ENCODE measurements at regions not wholly inside any gene's neighbourhood (a gene's known extent, or its start where the extent isn't known, plus 50 kb on each side); places are given as distances from the start of the nearest gene placed in this dataset.

- Histone ChIP-seq H3K4me3 (ENCODE audit: insufficient read depth, low read depth, low read length) (no peak overlapping the region), H3K9me3 (ENCODE audit: control insufficient read depth, low read length) (no peaks in the 10 kb centered on the region), H3K36me3 (ENCODE audit: control insufficient read depth, insufficient read depth, low read length) (no peaks in the 10 kb centered on the region)
Observed at GRCh38 chr11:91970624-91971023, 254.0 kb upstream of the FAT3 start.

GRCh38 chr11:91969486-91969885, 255.1 kb upstream of the FAT3 start:
- no peaks in the 10 kb centered on the region for H3K27me3 ChIP-seq (ENCODE audit: control insufficient read depth, insufficient read depth, low read length, poor library complexity, severe bottlenecking)
- no peaks in the 10 kb centered on the region for H3K4me1 ChIP-seq (ENCODE audit: control insufficient read depth, insufficient read depth, low read length)
- H3K36me3 ChIP-seq (ENCODE audit: control insufficient read depth, insufficient read depth, low read length) = no peaks in the 10 kb centered on the region
- H3K27ac ChIP-seq (ENCODE audit: insufficient read depth, low read depth, low read length, poor library complexity, severe bottlenecking) = no peak overlapping the region
- H3K9me3 ChIP-seq (ENCODE audit: control insufficient read depth, low read length) = no peaks in the 10 kb centered on the region
- no peak overlapping the region for H3K4me3 ChIP-seq (ENCODE audit: insufficient read depth, low read depth, low read length)
- WGBS, 2 experiments = 92 to 93% methylated on average over 2 of the region's 2 CpGs

More at GRCh38 chr11:91970624-91971023, 254.0 kb upstream of the FAT3 start:
- H3K4me1 ChIP-seq (ENCODE audit: control insufficient read depth, insufficient read depth, low read length) = no peaks in the 10 kb centered on the region
- no peaks in the 10 kb centered on the region for H3K27me3 ChIP-seq (ENCODE audit: control insufficient read depth, insufficient read depth, low read length, poor library complexity, severe bottlenecking)
- no peak overlapping the region for H3K27ac ChIP-seq (ENCODE audit: insufficient read depth, low read depth, low read length, poor library complexity, severe bottlenecking)

GRCh38 chr11:91967691-91968045, 256.9 kb upstream of the FAT3 start:
- H3K4me1 ChIP-seq (ENCODE audit: control insufficient read depth, insufficient read depth, low read length) = no peaks in the 10 kb centered on the region

GRCh38 chr11:91967026-91967690, 257.5 kb upstream of the FAT3 start:
- H3K4me3 ChIP-seq (ENCODE audit: insufficient read depth, low read depth, low read length) = no peak overlapping the region
- H3K27ac ChIP-seq (ENCODE audit: insufficient read depth, low read depth, low read length, poor library complexity, severe bottlenecking) = no peak overlapping the region
- H3K27me3 ChIP-seq (ENCODE audit: control insufficient read depth, insufficient read depth, low read length, poor library complexity, severe bottlenecking) = no peaks in the 10 kb centered on the region
- no peaks in the 10 kb centered on the region for H3K36me3 ChIP-seq (ENCODE audit: control insufficient read depth, insufficient read depth, low read length)
- H3K4me1 ChIP-seq (ENCODE audit: control insufficient read depth, insufficient read depth, low read length) = no peaks in the 10 kb centered on the region
- H3K9me3 ChIP-seq (ENCODE audit: control insufficient read depth, low read length) = no peaks in the 10 kb centered on the region

More at GRCh38 chr11:91967691-91968045, 256.9 kb upstream of the FAT3 start:
- 92 to 97% methylated on average over 2 of the region's 2 CpGs for WGBS, 2 experiments
- H3K9me3 ChIP-seq (ENCODE audit: control insufficient read depth, low read length) = no peaks in the 10 kb centered on the region
- H3K27ac ChIP-seq (ENCODE audit: insufficient read depth, low read depth, low read length, poor library complexity, severe bottlenecking) = no peak overlapping the region
- no peaks in the 10 kb centered on the region for H3K36me3 ChIP-seq (ENCODE audit: control insufficient read depth, insufficient read depth, low read length)
- H3K27me3 ChIP-seq (ENCODE audit: control insufficient read depth, insufficient read depth, low read length, poor library complexity, severe bottlenecking) = no peaks in the 10 kb centered on the region
- H3K4me3 ChIP-seq (ENCODE audit: insufficient read depth, low read depth, low read length) = no peak overlapping the region

- H3K4me1 ChIP-seq (ENCODE audit: control insufficient read depth, insufficient read depth, low read length) = no peaks in the 10 kb centered on the region
- no peaks in the 10 kb centered on the region for H3K27me3 ChIP-seq (ENCODE audit: control insufficient read depth, insufficient read depth, low read length, poor library complexity, severe bottlenecking)
- H3K9me3 ChIP-seq (ENCODE audit: control insufficient read depth, low read length) = no peaks in the 10 kb centered on the region
- H3K36me3 ChIP-seq (ENCODE audit: control insufficient read depth, insufficient read depth, low read length) = no peaks in the 10 kb centered on the region
- 91% methylated on average over 1 of the region's 1 CpG; no CpG with 5 or more reads in 1 of the 2 experiments for WGBS, 2 experiments
- H3K4me3 ChIP-seq (ENCODE audit: insufficient read depth, low read depth, low read length) = no peak overlapping the region
- no peak overlapping the region for H3K27ac ChIP-seq (ENCODE audit: insufficient read depth, low read depth, low read length, poor library complexity, severe bottlenecking)
Observed at GRCh38 chr11:91966368-91966767, 258.2 kb upstream of the FAT3 start.

GRCh38 chr11:91960770-91961169, 263.8 kb upstream of the FAT3 start:
- H3K27me3 ChIP-seq (ENCODE audit: control insufficient read depth, insufficient read depth, low read length, poor library complexity, severe bottlenecking) = no peaks in the 10 kb centered on the region
- H3K9me3 ChIP-seq (ENCODE audit: control insufficient read depth, low read length) = no peaks in the 10 kb centered on the region
- H3K36me3 ChIP-seq (ENCODE audit: control insufficient read depth, insufficient read depth, low read length) = no peaks in the 10 kb centered on the region
- no peak overlapping the region for H3K4me3 ChIP-seq (ENCODE audit: insufficient read depth, low read depth, low read length)
- 95 to 100% methylated on average over 1 to 3 of the region's 3 CpGs for WGBS, 2 experiments
- H3K27ac ChIP-seq (ENCODE audit: insufficient read depth, low read depth, low read length, poor library complexity, severe bottlenecking) = no peak overlapping the region
- H3K4me1 ChIP-seq (ENCODE audit: control insufficient read depth, insufficient read depth, low read length) = no peaks in the 10 kb centered on the region

GRCh38 chr11:91959411-91959810, 265.2 kb upstream of the FAT3 start:
- Histone ChIP-seq H3K4me3 (ENCODE audit: insufficient read depth, low read depth, low read length) (no peak overlapping the region), H3K4me1 (ENCODE audit: control insufficient read depth, insufficient read depth, low read length) (no peaks in the 10 kb centered on the region), H3K36me3 (ENCODE audit: control insufficient read depth, insufficient read depth, low read length) (no peaks in the 10 kb centered on the region), H3K27me3 (ENCODE audit: control insufficient read depth, insufficient read depth, low read length, poor library complexity, severe bottlenecking) (no peaks in the 10 kb centered on the region), H3K9me3 (ENCODE audit: control insufficient read depth, low read length) (no peaks in the 10 kb centered on the region), H3K27ac (ENCODE audit: insufficient read depth, low read depth, low read length, poor library complexity, severe bottlenecking) (no peak overlapping the region)
- WGBS, 2 experiments = 85 to 91% methylated on average over 3 of the region's 3 CpGs

- no peaks in the 10 kb centered on the region for H3K4me1 ChIP-seq (ENCODE audit: control insufficient read depth, insufficient read depth, low read length)
- H3K27ac ChIP-seq (ENCODE audit: insufficient read depth, low read depth, low read length, poor library complexity, severe bottlenecking) = no peak overlapping the region
- no peak overlapping the region for H3K4me3 ChIP-seq (ENCODE audit: insufficient read depth, low read depth, low read length)
- WGBS, 2 experiments = 100% methylated on average over 1 of the region's 1 CpG
- no peaks in the 10 kb centered on the region for H3K36me3 ChIP-seq (ENCODE audit: control insufficient read depth, insufficient read depth, low read length)
- H3K27me3 ChIP-seq (ENCODE audit: control insufficient read depth, insufficient read depth, low read length, poor library complexity, severe bottlenecking) = no peaks in the 10 kb centered on the region
- no peaks in the 10 kb centered on the region for H3K9me3 ChIP-seq (ENCODE audit: control insufficient read depth, low read length)
Observed at GRCh38 chr11:91956711-91957110, 267.9 kb upstream of the FAT3 start.

- Histone ChIP-seq H3K9me3 (ENCODE audit: control insufficient read depth, low read length) (no peaks in the 10 kb centered on the region), H3K4me3 (ENCODE audit: insufficient read depth, low read depth, low read length) (no peak overlapping the region), H3K27me3 (ENCODE audit: control insufficient read depth, insufficient read depth, low read length, poor library complexity, severe bottlenecking) (no peaks in the 10 kb centered on the region), H3K4me1 (ENCODE audit: control insufficient read depth, insufficient read depth, low read length) (no peaks in the 10 kb centered on the region), H3K27ac (ENCODE audit: insufficient read depth, low read depth, low read length, poor library complexity, severe bottlenecking) (no peak overlapping the region), H3K36me3 (ENCODE audit: control insufficient read depth, insufficient read depth, low read length) (no peaks in the 10 kb centered on the region)
- 100% methylated on average over 1 of the region's 1 CpG for WGBS, 2 experiments
Observed at GRCh38 chr11:91955206-91955605, 269.4 kb upstream of the FAT3 start.

GRCh38 chr11:91952056-91952455, 272.6 kb upstream of the FAT3 start:
- 94 to 97% methylated on average over 5 of the region's 5 CpGs for WGBS, 2 experiments
- no peaks in the 10 kb centered on the region for H3K36me3 ChIP-seq (ENCODE audit: control insufficient read depth, insufficient read depth, low read length)
- no peaks in the 10 kb centered on the region for H3K4me1 ChIP-seq (ENCODE audit: control insufficient read depth, insufficient read depth, low read length)
- no peak overlapping the region for H3K4me3 ChIP-seq (ENCODE audit: insufficient read depth, low read depth, low read length)
- H3K9me3 ChIP-seq (ENCODE audit: control insufficient read depth, low read length) = no peaks in the 10 kb centered on the region
- no peak overlapping the region for H3K27ac ChIP-seq (ENCODE audit: insufficient read depth, low read depth, low read length, poor library complexity, severe bottlenecking)
- H3K27me3 ChIP-seq (ENCODE audit: control insufficient read depth, insufficient read depth, low read length, poor library complexity, severe bottlenecking) = no peaks in the 10 kb centered on the region
